Fibroblast of skin of left biceps (primary cell): ENCODE measurements at regions not wholly inside any gene's neighbourhood (a gene's known extent, or its start where the extent isn't known, plus 50 kb on each side); places are given as distances from the start of the nearest gene placed in this dataset.
"Not testable (repeated sequence)": the region's sequence is repeated elsewhere in the genome, so short reads cannot be mapped to it uniquely, and the experiment has no call there.

Experiments
- DNase-seq, 2 experiments: peaks; one replicate each; pipeline ENCODE4 v3.0.0-alpha.2; 2013; ENCODE audit warnings: low read depth in 2 of 2

DNA sequence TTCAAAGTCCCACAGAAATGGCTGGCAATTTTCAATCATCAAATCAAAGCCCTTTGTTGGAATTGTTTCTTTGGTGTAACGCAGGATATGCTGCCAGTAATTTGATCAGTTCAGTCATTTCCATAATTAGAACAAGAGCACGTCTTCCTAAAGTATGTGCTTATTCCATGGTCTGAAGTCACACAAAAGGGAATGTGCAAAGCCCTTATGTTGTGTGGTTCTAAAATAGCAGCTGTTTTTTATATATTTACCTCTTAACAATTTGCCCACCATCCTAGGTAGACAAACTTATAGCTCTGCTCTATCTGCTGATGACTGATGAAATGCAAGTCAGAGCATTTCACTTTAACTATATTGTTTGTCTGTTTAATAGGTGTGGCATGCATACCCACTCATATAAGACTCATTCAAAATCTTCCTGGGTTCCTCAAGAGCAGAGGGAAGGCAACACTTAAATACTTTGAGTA is 176.1 kb upstream of the SLC38A2 start:
- no peak for DNase-seq

DNA sequence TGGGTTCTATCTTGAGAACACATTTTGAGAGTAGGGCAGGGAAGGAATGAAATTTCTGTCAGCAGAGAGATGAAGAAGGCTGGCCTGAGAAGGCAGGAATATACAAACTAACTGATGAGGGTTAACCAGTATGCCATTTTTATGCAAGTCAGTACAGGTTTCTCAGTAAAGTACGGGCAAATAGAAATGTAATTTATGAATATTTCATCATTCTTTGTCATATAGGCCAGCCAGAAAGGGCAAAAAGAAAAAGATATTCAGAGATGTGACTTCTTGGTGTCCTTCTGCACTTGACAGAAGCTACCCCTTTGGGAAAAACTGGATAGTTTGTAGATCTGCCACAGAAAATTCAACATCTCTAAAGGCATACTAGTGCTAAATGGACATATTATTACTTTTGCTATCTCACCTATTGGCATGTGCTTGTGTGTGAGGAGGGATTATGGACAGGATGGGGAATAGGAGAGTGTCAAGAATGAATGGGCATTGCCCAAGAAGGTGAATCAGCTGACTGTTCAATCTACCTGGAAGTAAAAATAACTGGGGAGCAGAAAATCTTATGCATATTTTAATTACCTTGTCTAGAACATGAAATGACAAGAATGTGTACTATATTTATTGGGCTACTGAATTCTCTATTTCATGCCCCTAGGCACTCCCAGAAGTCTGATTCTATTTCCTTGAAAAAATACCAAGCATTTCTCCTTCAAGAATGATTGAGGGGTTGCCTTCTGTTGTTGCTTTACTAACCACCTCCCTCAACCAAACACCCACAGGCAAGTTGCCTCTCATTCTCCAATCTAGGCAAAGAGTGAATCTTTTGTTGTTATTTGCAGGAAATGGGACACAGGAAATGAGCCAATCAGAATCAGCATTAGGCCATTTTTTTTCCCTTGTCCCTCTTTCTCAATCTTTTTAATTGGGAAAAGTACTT is 175.1 kb upstream of the SLC38A2 start:
- DNase-seq, result no peak

DNA sequence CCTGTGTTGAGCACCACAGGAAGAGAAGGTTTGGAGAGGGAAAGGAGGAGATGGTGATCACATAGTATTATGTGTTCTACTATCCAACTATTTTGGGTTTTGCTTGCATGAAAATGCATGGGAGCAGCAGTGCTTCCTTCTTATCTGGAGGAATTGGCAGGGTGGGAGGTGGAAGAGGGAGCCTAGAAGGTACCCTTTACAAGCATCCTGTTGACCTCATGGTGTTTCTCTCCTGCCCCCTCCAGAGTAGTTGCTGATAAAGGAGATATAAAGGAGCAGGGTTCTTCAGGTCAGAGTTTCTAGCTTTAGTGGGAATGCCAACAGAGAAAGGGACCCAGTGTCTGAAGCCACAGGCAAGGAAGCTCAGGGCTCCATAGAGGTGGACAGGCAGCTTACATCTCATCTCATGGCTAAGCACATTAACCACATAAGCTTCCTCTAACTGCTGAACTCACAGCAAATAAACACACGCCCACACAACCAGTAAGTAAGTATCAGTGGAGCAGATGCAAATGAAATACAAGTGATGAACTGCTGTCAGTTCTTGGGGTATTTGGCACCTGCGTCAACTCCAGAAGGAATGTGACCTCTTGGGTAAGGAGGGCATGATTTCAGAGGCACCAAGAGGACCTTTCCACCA is 174.2 kb upstream of the SLC38A2 start:
- no peak for DNase-seq

- not testable (repeated sequence) for DNase-seq
Measured at GRCh38 chr12:46543378-46543795, 170.8 kb upstream of the SLC38A2 start.

DNA sequence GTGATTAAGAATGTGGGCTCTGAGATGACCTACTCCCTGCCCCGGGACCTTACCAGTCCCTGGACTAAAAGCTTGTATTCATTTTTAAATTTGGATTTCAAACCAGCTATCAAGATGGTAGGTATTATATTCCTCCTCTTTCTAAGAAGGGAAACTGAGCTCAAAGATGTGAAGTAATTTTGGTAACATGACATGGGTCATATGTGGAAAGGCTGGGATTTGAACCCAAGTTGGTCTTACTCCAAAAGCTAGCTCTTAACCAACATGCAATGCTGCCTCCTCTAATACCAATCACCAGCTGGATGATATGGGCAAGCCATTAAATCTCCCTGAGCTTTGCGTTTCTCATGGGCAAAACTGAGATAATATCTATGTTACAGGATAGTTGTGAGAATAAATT is 166.4 kb upstream of the SLC38A2 start:
- no peak for DNase-seq

GRCh38 chr12:46537387-46537955 is 164.9 kb upstream of the SLC38A2 start:
- DNase-seq, result no peak

- not testable (repeated sequence) for DNase-seq
Measured at GRCh38 chr12:46536316-46536715, 163.7 kb upstream of the SLC38A2 start.

- no peak for DNase-seq
Measured at GRCh38 chr12:46535907-46536306, 163.3 kb upstream of the SLC38A2 start.

GRCh38 chr12:46535376-46535775 is 162.8 kb upstream of the SLC38A2 start:
- DNase-seq, result no peak

GRCh38 chr12:46534327-46534840 is 161.8 kb upstream of the SLC38A2 start:
- no peak for DNase-seq

DNA sequence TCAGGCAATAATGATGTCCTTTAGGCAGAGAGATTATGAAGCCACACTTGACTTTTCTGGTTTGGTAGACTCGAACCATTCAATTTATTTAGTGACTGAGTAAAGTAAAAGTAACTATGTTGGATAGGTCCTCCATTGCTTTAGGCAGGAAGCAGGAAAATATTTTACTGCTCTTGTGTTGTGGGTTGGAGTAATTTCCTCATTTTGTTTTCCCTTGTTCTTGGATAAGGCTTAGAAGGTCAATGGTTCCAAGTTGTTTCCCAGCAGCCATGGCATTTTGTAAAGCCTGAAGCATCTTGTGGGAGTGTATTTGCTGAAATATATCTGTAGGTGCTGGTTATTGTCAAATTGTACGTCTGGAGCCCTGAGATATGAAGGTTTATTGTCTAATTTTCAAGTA is 161.2 kb upstream of the SLC38A2 start:
- DNase-seq, result no peak

DNA sequence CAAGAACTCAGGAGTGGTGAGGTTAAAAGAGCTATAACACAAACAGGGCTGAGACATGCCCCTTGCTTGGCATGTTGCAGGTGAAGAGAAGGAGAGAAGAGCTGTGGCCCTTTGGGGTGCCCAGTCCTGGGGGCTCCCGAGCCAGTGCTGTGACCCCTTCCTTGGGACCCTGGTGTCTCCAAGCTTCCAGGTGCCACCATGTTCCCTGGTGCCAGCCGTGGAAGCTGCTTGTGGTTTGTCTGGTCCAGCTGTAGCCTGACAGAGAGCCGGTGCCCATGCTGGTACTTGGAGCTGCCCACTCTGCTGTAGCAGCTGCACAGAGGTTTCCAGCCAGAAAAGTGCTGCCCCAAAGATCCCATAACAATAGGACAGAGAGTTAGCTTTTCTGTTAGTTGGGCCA is 159.2 kb upstream of the SLC38A2 start:
- no peak for DNase-seq

- no peak for DNase-seq
Measured at GRCh38 chr12:46531059-46531785, 158.6 kb upstream of the SLC38A2 start.

- DNase-seq, result no peak
Measured at GRCh38 chr12:46530373-46531056, 157.9 kb upstream of the SLC38A2 start.

DNA sequence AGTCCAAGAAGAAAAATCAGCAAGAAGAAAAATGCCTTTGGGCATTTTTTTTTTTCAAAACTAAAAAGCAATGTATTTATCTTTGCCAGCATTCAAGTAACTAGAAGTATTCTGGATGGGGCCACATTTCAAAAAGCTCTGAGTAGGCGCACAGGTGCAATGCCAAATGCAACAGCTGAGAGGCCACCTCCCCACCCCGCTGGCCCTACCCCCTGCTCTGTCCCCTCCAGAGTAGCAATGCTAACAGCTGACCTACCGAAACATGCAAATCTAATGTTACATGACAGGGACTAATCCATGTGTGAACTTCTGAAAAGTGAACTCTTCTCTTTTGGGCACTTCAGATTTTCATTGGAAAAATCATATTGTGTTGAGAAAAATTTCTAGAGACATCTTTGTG is 153.7 kb upstream of the SLC38A2 start:
- DNase-seq, result no peak

GRCh38 chr12:46524778-46525177 is 152.2 kb upstream of the SLC38A2 start:
- peak; percentile 66 to 67 for DNase-seq

GRCh38 chr12:46523863-46524770 is 151.5 kb upstream of the SLC38A2 start:
- peak in 1 of 2 experiments; percentile 49 for DNase-seq

DNA sequence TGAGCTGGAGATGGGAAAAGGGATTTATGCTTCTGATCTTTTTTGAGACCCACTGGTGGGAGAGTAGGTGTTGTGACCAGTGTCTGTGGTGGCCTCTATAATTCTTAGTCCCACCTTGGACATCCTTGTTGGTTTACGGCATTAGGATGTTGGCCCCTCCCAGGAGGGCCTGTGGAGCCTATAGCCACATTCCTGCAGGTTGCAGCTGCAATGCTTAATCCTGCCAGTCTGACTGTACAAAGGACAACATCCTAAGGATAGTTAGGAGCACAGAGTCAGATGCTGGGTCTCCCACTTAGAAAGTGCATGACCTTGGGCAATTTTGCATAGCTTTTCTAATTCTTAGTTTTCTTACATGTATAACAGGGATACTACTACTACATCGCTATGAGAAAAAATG is 150.9 kb upstream of the SLC38A2 start:
- DNase-seq, result no peak

- peak; percentile 36 to 47 for DNase-seq
Measured at GRCh38 chr12:46522071-46522470, 149.5 kb upstream of the SLC38A2 start.

DNA sequence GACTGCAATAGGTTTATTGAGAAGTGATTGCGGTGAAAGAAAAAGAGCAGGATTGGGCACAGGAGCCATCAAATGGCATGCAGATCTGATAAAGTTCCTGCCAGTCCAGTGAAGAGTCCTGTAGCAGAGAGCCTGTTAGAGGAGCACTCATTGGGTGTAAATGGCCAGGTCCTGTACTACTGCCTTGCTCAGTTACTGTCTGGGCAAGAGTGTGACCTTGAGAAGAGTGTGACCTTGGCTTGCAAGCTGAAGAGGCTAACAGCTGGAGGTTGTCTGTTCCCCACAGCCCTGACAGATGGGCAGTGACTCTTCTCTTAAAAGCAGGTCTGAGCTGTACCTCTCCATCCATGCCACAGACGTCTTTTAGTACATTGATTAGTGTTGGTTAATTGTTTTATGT is 148.6 kb upstream of the SLC38A2 start:
- DNase-seq, result no peak
